AG04449 (cell line): ENCODE measurements at regions not wholly inside any gene's neighbourhood (a gene's known extent, or its start where the extent isn't known, plus 50 kb on each side); places are given as distances from the start of the nearest gene placed in this dataset.
"Not testable (repeated sequence)": the region's sequence is repeated elsewhere in the genome, so short reads cannot be mapped to it uniquely, and the experiment has no call there.

ENCODE experiments used
- CTCF ChIA-PET: fragments of 350-600 bp; formaldehyde crosslinking; extraction: SDS; loops from one replicate; lab custom pipeline; 2021; ENCODE audit warnings: antibody characterized with exemption; lab: Yijun Ruan, JAX
- POLR2A ChIA-PET: fragments of 400-600, 350-600 bp; formaldehyde crosslinking; extraction: SDS; loops from one replicate; lab custom pipeline; 2020; ENCODE audit warnings: antibody characterized with exemption, inconsistent platforms; lab: Yijun Ruan, JAX
- DNase-seq: peaks from one replicate; pipeline ENCODE4 v3.0.0-alpha.2; 2010; ENCODE audit warnings: low read depth, low spot score
- H3K4me3 ChIP-seq: 2 replicates; pipeline ENCODE4 v1.5.1; 2011; ENCODE audit warnings: low read depth, mild to moderate bottlenecking, control low read depth, low read length
- CTCF ChIP-seq: IDR thresholded peaks from one replicate; pipeline ENCODE4 v1.5.1; 2011; ENCODE audit warnings: mild to moderate bottlenecking, moderate library complexity, low read length, control low read depth, inconsistent platforms; ENCODE audit not compliant: insufficient read depth; ENCODE audit errors: missing control alignments

- POLR2A ChIA-PET, result no interaction called here
- CTCF ChIA-PET, result no interaction called here
- no peak for DNase-seq
- no peak overlapping the region for H3K4me3 ChIP-seq
- no peak for TF ChIP-seq CTCF
Observed at GRCh38 chr5:25285136-25285535, 640.4 kb upstream of the CDH10 start.

GRCh38 chr5:25263507-25263906 lies 618.7 kb upstream of the CDH10 start:
- H3K4me3 ChIP-seq, CTCF ChIA-PET, DNase-seq, POLR2A ChIA-PET: not testable (repeated sequence)

GRCh38 chr5:25262221-25262620 lies 617.4 kb upstream of the CDH10 start:
- CTCF ChIA-PET, result no interaction called here
- no peak for DNase-seq
- POLR2A ChIA-PET, result no interaction called here
- no peak for TF ChIP-seq CTCF
- no peak overlapping the region for H3K4me3 ChIP-seq

GRCh38 chr5:25255128-25255527 lies 610.4 kb upstream of the CDH10 start:
- no peak for DNase-seq
- ChIA-PET CTCF (no interaction called here), POLR2A (no interaction called here)
- H3K4me3 ChIP-seq, result no peak overlapping the region
- no peak for TF ChIP-seq CTCF

- no peak for DNase-seq
- ChIA-PET CTCF (no interaction called here), POLR2A (no interaction called here)
- no peak for TF ChIP-seq CTCF
- H3K4me3 ChIP-seq, result no peak overlapping the region
Observed at GRCh38 chr5:25241981-25242380, 597.2 kb upstream of the CDH10 start.

- H3K4me3 ChIP-seq, DNase-seq, CTCF ChIA-PET, POLR2A ChIA-PET: not testable (repeated sequence)
Observed at GRCh38 chr5:25238720-25239119, 593.9 kb upstream of the CDH10 start.

- CTCF ChIA-PET, result no interaction called here
- DNase-seq, result no peak
- no peak for TF ChIP-seq CTCF
- H3K4me3 ChIP-seq, result no peak overlapping the region
- POLR2A ChIA-PET, result no interaction called here
Observed at GRCh38 chr5:25224316-25224982, 579.7 kb upstream of the CDH10 start.

GRCh38 chr5:25199902-25200301 lies 555.1 kb upstream of the CDH10 start:
- not testable (repeated sequence) for DNase-seq

More at GRCh38 chr5:25199902-25200301, 555.1 kb upstream of the CDH10 start:
- POLR2A ChIA-PET, H3K4me3 ChIP-seq, CTCF ChIA-PET: not testable (repeated sequence)
